ENCODE measurements at regions not wholly inside any gene's neighbourhood (a gene's known extent, or its start where the extent isn't known, plus 50 kb on each side); places are given as distances from the start of the nearest gene placed in this dataset.

- Histone ChIP-seq H3K4me1 (ENCODE audit: control insufficient read depth in 1 of 2, insufficient read depth in 2 of 2, low read length in 2 of 2) (no peaks in the 10 kb centered on the region), H3K4me2 (ENCODE audit: low read length) (no peak overlapping the region), H3K9me2 (ENCODE audit: insufficient read depth) (no peaks in the 10 kb centered on the region), H3K79me2 (ENCODE audit: insufficient read depth, low read length) (no peaks in the 10 kb centered on the region), H3K27ac (ENCODE audit: low read depth, low read length) (no peak overlapping the region), H3K9ac (ENCODE audit: low read length) (no peak overlapping the region), H3K9me3 (ENCODE audit: control insufficient read depth in 1 of 2, insufficient read depth in 1 of 2, low read depth in 1 of 2, low read length in 2 of 2) (no peaks in the 10 kb centered on the region), H3K4me3 (replicated peaks in 1 of 2; ENCODE audit: low read depth in 1 of 2, low read length in 2 of 2) (no peak overlapping the region), H2AFZ (ENCODE audit: low read depth, low read length, poor library complexity, severe bottlenecking) (no peak overlapping the region), H3K27me3 (ENCODE audit: insufficient read depth, low read length) (no peaks in the 10 kb centered on the region), H3K36me3 (ENCODE audit: control insufficient read depth in 1 of 2, insufficient read depth in 2 of 2, low read length in 2 of 2) (no peaks in the 10 kb centered on the region), H4K20me1 (ENCODE audit: insufficient read depth) (no peaks in the 10 kb centered on the region)
- BruUV-seq (replicated peaks): no TSS peak
- TF ChIP-seq MAX (IDR thresholded peaks at IDR 0.05) (no peak), SP1 (IDR thresholded peaks at IDR 0.05; ENCODE audit: low read depth) (no peak), CEBPB (IDR thresholded peaks at IDR 0.05; ENCODE audit: low read depth) (no peak), ELF1 (IDR thresholded peaks at IDR 0.05; ENCODE audit: borderline replicate concordance, low read depth) (no peak), FOSL1 (IDR thresholded peaks at IDR 0.05; ENCODE audit: low read depth) (no peak)
- no peak for DNase-seq (ENCODE audit: low read depth, low spot score)
- ChIA-PET RAD21 (ENCODE audit: low non-redundant PET in 1 of 2, low total read pairs in 2 of 2, uncharacterized antibody in 2 of 2, unreplicated experiment in 2 of 2) (no interaction called here), POLR2A (no interaction called here), CTCF (no interaction called here)
- ATAC-seq: no peak
- intact Hi-C loops (cut with micrococcal nuclease): no loop called here
These were observed 119.7 kb downstream of the METTL4 start for GRCh38 chr18:2451556-2451955.

GRCh38 chr18:2459886-2460285 lies 111.4 kb downstream of the METTL4 start:
- no peak overlapping the region for H2AFZ ChIP-seq (ENCODE audit: low read depth, low read length, poor library complexity, severe bottlenecking)
- no peak overlapping the region for H3K9ac ChIP-seq (ENCODE audit: low read length)
- POLR2A ChIA-PET: no interaction called here
- ATAC-seq: no peak
- no peaks in the 10 kb centered on the region for H3K4me1 ChIP-seq (ENCODE audit: control insufficient read depth in 1 of 2, insufficient read depth in 2 of 2, low read length in 2 of 2)
- TF ChIP-seq ATF3 (IDR thresholded peaks at IDR 0.05): no peak
- no peaks in the 10 kb centered on the region for H3K9me3 ChIP-seq (ENCODE audit: control insufficient read depth in 1 of 2, insufficient read depth in 1 of 2, low read depth in 1 of 2, low read length in 2 of 2)
- no peaks in the 10 kb centered on the region for H3K36me3 ChIP-seq (ENCODE audit: control insufficient read depth in 1 of 2, insufficient read depth in 2 of 2, low read length in 2 of 2)
- BruUV-seq (replicated peaks): no TSS peak
- H3K27ac ChIP-seq (ENCODE audit: low read depth, low read length): no peak overlapping the region
- no peak overlapping the region for H3K4me2 ChIP-seq (ENCODE audit: low read length)
- no peaks in the 10 kb centered on the region for H3K79me2 ChIP-seq (ENCODE audit: insufficient read depth, low read length)
- H3K9me2 ChIP-seq (ENCODE audit: insufficient read depth): no peaks in the 10 kb centered on the region
- no peak for DNase-seq (ENCODE audit: low read depth, low spot score)
- H3K4me3 ChIP-seq (replicated peaks in 1 of 2; ENCODE audit: low read depth in 1 of 2, low read length in 2 of 2): no peak overlapping the region
- RAD21 ChIA-PET (ENCODE audit: low non-redundant PET in 1 of 2, low total read pairs in 2 of 2, uncharacterized antibody in 2 of 2, unreplicated experiment in 2 of 2): no interaction called here
- H3K27me3 ChIP-seq (ENCODE audit: insufficient read depth, low read length): no peaks in the 10 kb centered on the region
- CTCF ChIA-PET: no interaction called here
- intact Hi-C loops (cut with micrococcal nuclease): no loop called here
- no peaks in the 10 kb centered on the region for H4K20me1 ChIP-seq (ENCODE audit: insufficient read depth)
